Tibial artery (tissue), 4 donors: ENCODE measurements at regions not wholly inside any gene's neighbourhood (a gene's known extent, or its start where the extent isn't known, plus 50 kb on each side); places are given as distances from the start of the nearest gene placed in this dataset.

Experiments used
- DNase-seq, 2 donors: peaks; one replicate each; pipeline ENCODE4 v3.0.0-alpha.2; 2019
- H3K27ac ChIP-seq, 2 donors: fragments of 200-600 bp; sonication (generic) in 1 of 2; 1 replicate in 1 of 2; 2 replicates in 1 of 2; pipeline ENCODE4 v1.5.1; 2018 to 2019; ENCODE audit warnings: mild to moderate bottlenecking in 1 of 2
- H3K27me3 ChIP-seq, 2 donors: fragments of 200-600 bp; sonication (generic) in 1 of 2; one replicate each; pipeline versions ENCODE4 v1.5.1 to v1.6.0; 2016 to 2019
- H3K36me3 ChIP-seq, 3 donors: fragments of 200-600 bp; sonication (generic) in 2 of 3; one replicate each; pipeline ENCODE4 v1.5.1; 2016 to 2019; ENCODE audit warnings: mild to moderate bottlenecking in 2 of 3
- H3K4me1 ChIP-seq, 4 donors: fragments of 200-600 bp; sonication (generic) in 2 of 4; 1 replicate in 3 of 4; 2 replicates in 1 of 4; pipeline ENCODE4 v1.5.1; 2016 to 2019
- H3K4me3 ChIP-seq, 2 donors: fragments of 200-600 bp; sonication (generic) in 1 of 2; 1 replicate in 1 of 2; 2 replicates in 1 of 2; pipeline ENCODE4 v1.5.1; 2018 to 2019; ENCODE audit warnings: mild to moderate bottlenecking in 2 of 2
- H3K9me3 ChIP-seq, 3 donors: fragments of 200-600 bp; sonication (generic) in 1 of 3; one replicate each; pipeline ENCODE4 v1.5.1; 2016 to 2019
- CTCF ChIP-seq, 2 experiments: fragments of 200-600 bp in 1 of 2; fragments of 450-650 bp in 1 of 2; IDR thresholded peaks; one replicate each; pipeline ENCODE4 v1.5.1; 2017 to 2019; ENCODE audit warnings: antibody characterized with exemption in 2 of 2, mild to moderate bottlenecking in 1 of 2, moderate library complexity in 1 of 2
- intact Hi-C: fragments of 100-400 bp; cut with DNase I; formaldehyde crosslinking; loops from one replicate; pipeline ENCODE4 v1.15.0; 2023; ENCODE audit warnings: low total_unique reads

GRCh38 chr16:61579195-61579594, 457.0 kb downstream of the CDH8 start:
- TF ChIP-seq CTCF (IDR thresholded peaks at IDR 0.05): no peak
- Histone ChIP-seq H3K27me3 (no peaks in the 10 kb centered on the region), H3K4me1 (no peaks in the 10 kb centered on the region), H3K36me3 (no peaks in the 10 kb centered on the region), H3K9me3 (no peaks in the 10 kb centered on the region), H3K27ac (no peak overlapping the region), H3K4me3 (no peak overlapping the region)
- intact Hi-C loops: no loop called here
- no peak for DNase-seq

GRCh38 chr16:61576476-61576875, 459.8 kb downstream of the CDH8 start:
- no peaks in the 10 kb centered on the region for H3K27me3 ChIP-seq
- no peaks in the 10 kb centered on the region for H3K9me3 ChIP-seq
- no peak for TF ChIP-seq CTCF (IDR thresholded peaks at IDR 0.05)
- intact Hi-C loops: no loop called here
- no peaks in the 10 kb centered on the region for H3K4me1 ChIP-seq
- H3K4me3 ChIP-seq: no peak overlapping the region
- H3K27ac ChIP-seq: no peak overlapping the region
- H3K36me3 ChIP-seq: no peaks in the 10 kb centered on the region
- DNase-seq: no peak

DNA sequence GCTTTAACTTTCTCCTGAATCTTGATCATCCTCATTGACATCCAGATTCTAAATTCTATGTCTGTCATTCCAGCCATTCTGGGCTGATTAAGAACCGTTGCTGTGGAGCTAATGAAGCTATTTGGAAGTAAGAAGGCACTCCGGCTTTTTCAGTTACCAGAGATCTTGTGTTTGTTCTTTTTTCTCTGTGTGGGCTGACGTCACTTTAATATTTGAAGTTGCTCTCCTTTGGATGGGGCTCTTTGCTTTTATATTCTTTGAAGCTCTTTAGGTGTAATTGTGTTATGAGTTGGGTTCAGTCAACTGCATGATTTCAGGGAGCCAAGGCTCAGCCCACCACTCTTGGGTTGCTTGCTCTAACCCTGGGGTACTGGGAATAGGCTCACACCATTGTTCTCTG, 460.6 kb downstream of the CDH8 start:
- Histone ChIP-seq H3K4me1 (no peaks in the 10 kb centered on the region), H3K27me3 (no peaks in the 10 kb centered on the region), H3K9me3 (no peaks in the 10 kb centered on the region), H3K4me3 (no peak overlapping the region), H3K36me3 (no peaks in the 10 kb centered on the region), H3K27ac (no peak overlapping the region)
- DNase-seq: no peak
- intact Hi-C loops: no loop called here
- TF ChIP-seq CTCF (IDR thresholded peaks at IDR 0.05): no peak

GRCh38 chr16:61569028-61569427, 467.2 kb downstream of the CDH8 start:
- TF ChIP-seq CTCF (IDR thresholded peaks at IDR 0.05): no peak
- Histone ChIP-seq H3K27ac (no peak overlapping the region), H3K9me3 (no peaks in the 10 kb centered on the region), H3K27me3 (no peaks in the 10 kb centered on the region), H3K36me3 (no peaks in the 10 kb centered on the region), H3K4me3 (no peak overlapping the region), H3K4me1 (no peaks in the 10 kb centered on the region)
- no peak for DNase-seq
- intact Hi-C loops: no loop called here

- Histone ChIP-seq H3K4me1 (no peaks in the 10 kb centered on the region), H3K4me3 (no peak overlapping the region), H3K36me3 (no peaks in the 10 kb centered on the region), H3K9me3 (no peaks in the 10 kb centered on the region), H3K27ac (no peak overlapping the region), H3K27me3 (no peaks in the 10 kb centered on the region)
- intact Hi-C loops: no loop called here
- no peak for TF ChIP-seq CTCF (IDR thresholded peaks at IDR 0.05)
- no peak for DNase-seq
Measured at GRCh38 chr16:61564716-61565115, 471.5 kb downstream of the CDH8 start.

DNA sequence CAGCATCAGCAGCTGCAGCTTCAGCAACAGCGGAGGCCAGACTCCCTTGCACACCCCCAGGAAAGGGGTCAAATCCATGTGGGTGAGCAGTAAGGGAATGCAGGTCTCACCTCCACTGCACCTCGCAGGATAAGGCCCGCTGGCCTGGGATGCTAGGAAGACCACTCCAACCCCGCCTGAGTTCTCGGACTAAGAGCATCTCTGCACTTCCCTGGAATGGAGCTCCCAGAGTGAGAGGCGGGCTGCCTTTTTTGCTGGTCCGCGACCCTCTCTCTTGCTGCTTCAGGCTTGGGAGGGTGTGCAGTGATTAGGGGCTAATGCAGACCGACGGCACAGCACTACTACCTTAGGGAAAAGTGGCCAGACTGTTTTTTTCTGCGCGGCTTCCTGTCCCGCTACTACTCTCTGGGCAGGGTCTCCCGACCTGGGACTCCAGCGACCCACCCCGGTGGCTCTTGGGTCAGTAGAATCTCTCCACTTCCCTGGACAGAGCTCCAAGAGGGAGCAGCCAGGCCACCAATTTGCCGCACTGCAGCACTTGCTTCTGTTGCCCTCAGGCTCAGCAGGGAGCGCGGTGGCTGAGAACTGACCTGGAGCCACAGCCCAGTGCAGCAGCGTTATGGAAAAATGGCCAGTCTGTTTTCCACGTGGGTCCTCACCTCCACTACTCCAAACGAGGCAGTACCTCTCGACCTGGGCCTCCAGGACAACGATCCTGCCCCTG, 480.4 kb downstream of the CDH8 start:
- Histone ChIP-seq H3K9me3 (no peaks in the 10 kb centered on the region), H3K4me1 (no peaks in the 10 kb centered on the region), H3K4me3 (no peak overlapping the region), H3K27me3 (no peaks in the 10 kb centered on the region), H3K27ac (no peak overlapping the region), H3K36me3 (no peaks in the 10 kb centered on the region)
- no peak for TF ChIP-seq CTCF (IDR thresholded peaks at IDR 0.05)
- intact Hi-C loops: no loop called here
- no peak for DNase-seq
